Activated naive CD4-positive, alpha-beta T cell treated with anti-CD3 and anti-CD28 coated beads, Interleukin-2, amount 50 U/mL, for 24 hours (primary cell): ENCODE measurements at regions not wholly inside any gene's neighbourhood (a gene's known extent, or its start where the extent isn't known, plus 50 kb on each side); places are given as distances from the start of the nearest gene placed in this dataset.
A peak's percentile ranks its signal among the peaks of the same experiment; 100 is the strongest.

Experiments used
- H3K27ac Mint-ChIP-seq: one replicate; pipeline ENCODE4 v1.8.0; 2021; ENCODE audit warnings: mild to moderate bottlenecking, mixed read lengths
- H3K27me3 Mint-ChIP-seq: one replicate; pipeline ENCODE4 v1.8.0; 2021; ENCODE audit warnings: mixed read lengths
- H3K36me3 Mint-ChIP-seq: one replicate; pipeline ENCODE4 v1.8.0; 2021; ENCODE audit warnings: mixed read lengths
- H3K4me1 Mint-ChIP-seq: one replicate; pipeline ENCODE4 v1.8.0; 2021; ENCODE audit warnings: mixed read lengths
- H3K4me3 Mint-ChIP-seq: one replicate; pipeline ENCODE4 v1.8.0; 2021; ENCODE audit warnings: mild to moderate bottlenecking, mixed read lengths
- H3K9me3 Mint-ChIP-seq: one replicate; pipeline ENCODE4 v1.8.0; 2021; ENCODE audit warnings: mixed read lengths

DNA sequence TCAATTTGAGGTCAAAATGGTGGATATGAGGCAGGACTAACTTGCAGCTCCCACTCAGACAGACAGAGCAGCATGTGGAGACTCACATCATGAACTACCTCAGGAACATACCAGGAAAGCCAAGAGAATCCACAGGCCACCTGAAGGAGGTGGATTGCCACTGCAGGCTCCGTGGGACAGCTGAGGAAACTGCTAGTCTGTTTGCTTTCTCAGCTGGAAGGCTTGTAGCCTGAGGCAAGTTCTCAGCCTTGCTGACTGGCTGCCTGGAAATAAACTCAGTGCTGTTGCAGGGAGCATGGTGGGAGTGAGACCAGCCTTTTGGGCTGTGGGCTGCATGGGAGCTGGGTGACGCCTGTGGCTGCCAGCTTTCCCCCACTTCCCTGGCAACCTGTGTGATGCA lies 202.9 kb downstream of the ZNF248 start:
- Mint-ChIP-seq H3K9me3 (peaks cover 26% of the 10 kb centered on the region), H3K36me3 (no peaks in the 10 kb centered on the region), H3K27ac (no peak overlapping the region), H3K27me3 (peaks cover 1% of the 10 kb centered on the region), H3K4me1 (no peaks in the 10 kb centered on the region), H3K4me3 (no peak overlapping the region)

DNA sequence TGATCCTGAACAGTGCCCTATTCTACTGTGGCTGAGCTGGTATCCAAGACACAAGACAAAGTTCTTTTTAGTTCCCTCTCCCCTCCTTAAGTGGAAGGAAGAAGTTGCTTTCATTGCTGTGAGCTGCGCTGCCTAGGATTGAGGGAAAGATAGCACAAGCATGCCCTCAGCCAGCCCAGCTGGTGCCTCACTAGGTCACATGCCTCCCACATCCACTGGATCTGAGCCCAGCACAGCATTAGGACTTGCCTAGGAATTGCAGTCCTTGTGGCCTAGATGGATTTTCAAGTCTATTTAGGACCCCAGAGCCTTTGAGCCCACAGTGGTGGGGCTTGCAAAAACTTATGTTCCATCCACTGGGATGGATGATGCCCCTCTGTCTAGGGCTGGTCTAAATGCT lies 214.2 kb downstream of the ZNF248 start:
- Mint-ChIP-seq H3K27ac (no peak overlapping the region), H3K27me3 (no peaks in the 10 kb centered on the region), H3K36me3 (no peaks in the 10 kb centered on the region), H3K4me1 (no peaks in the 10 kb centered on the region), H3K9me3 (peaks cover 16% of the 10 kb centered on the region), H3K4me3 (no peak overlapping the region)

DNA sequence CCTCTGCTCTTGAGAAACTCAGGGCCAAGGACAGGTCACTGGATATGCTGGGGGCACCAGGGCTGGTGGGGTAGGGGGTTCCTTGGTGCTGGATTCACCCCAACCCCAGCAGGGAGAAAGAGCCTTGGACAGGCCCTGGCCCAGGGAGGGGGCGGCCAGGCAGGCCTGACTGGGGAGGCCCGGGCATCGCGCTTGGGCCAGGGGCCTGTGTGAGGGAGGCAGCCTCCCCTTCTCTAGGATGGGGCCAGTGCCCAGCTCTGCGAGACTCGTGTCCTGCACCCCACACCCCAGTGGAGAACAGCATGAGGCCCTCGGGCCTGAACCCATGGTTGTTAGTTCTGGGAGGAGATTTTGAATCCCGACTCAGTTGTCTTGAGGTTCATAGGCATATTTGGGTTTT lies 217.1 kb downstream of the ZNF248 start:
- H3K27me3 Mint-ChIP-seq: no peaks in the 10 kb centered on the region
- no peak overlapping the region for H3K4me3 Mint-ChIP-seq
- H3K36me3 Mint-ChIP-seq: no peaks in the 10 kb centered on the region
- H3K27ac Mint-ChIP-seq: no peak overlapping the region
- peaks cover 20% of the 10 kb centered on the region for H3K9me3 Mint-ChIP-seq
- no peaks in the 10 kb centered on the region for H3K4me1 Mint-ChIP-seq

DNA sequence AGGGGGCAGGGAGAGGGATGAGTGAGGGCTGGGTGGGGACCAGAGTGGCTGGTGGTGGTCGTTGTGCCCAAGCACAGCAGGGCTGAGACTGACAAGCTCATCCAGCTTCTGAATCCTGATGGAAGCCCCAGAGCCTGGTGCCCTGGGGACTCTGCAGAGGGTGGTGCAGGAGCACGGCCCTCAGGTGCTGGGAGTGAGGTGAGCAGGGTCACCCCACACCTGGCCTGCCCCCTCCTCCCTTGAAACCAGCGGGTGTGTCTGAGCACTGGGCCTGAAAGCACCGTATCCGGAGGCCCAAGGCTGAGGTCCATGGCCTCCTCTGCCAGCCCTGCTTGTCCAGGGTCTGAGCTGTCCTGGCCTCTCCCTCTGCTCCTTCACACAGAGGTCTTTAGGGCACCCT lies 218.2 kb downstream of the ZNF248 start:
- Mint-ChIP-seq H3K27ac (no peak overlapping the region), H3K4me3 (no peak overlapping the region), H3K36me3 (no peaks in the 10 kb centered on the region), H3K4me1 (no peaks in the 10 kb centered on the region), H3K27me3 (no peaks in the 10 kb centered on the region), H3K9me3 (peaks cover 20% of the 10 kb centered on the region)

DNA sequence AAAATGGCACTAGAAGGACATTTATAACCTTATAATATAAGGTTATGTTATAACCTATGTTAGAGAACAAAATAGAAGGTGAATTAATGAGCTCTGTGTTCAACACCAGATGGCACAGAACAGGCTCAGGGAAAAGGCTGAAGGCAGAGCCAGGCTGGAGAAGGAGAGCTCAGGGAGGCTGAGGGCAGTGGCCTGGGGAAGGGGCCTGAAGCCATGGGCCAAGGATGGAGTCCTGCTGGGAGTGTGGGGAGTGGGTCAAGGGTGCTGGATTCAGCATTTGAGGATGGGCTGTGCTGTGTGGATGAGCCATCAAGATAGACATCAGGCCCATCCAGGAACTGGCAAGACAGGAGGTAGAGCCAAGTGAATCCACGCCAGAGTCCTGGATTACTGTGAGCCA lies 218.8 kb downstream of the ZNF248 start:
- no peaks in the 10 kb centered on the region for H3K36me3 Mint-ChIP-seq
- no peak overlapping the region for H3K4me3 Mint-ChIP-seq
- H3K27me3 Mint-ChIP-seq: no peaks in the 10 kb centered on the region
- H3K9me3 Mint-ChIP-seq: peaks cover 15% of the 10 kb centered on the region
- H3K4me1 Mint-ChIP-seq: no peaks in the 10 kb centered on the region
- peak overlapping the region; percentile 26 for H3K27ac Mint-ChIP-seq

DNA sequence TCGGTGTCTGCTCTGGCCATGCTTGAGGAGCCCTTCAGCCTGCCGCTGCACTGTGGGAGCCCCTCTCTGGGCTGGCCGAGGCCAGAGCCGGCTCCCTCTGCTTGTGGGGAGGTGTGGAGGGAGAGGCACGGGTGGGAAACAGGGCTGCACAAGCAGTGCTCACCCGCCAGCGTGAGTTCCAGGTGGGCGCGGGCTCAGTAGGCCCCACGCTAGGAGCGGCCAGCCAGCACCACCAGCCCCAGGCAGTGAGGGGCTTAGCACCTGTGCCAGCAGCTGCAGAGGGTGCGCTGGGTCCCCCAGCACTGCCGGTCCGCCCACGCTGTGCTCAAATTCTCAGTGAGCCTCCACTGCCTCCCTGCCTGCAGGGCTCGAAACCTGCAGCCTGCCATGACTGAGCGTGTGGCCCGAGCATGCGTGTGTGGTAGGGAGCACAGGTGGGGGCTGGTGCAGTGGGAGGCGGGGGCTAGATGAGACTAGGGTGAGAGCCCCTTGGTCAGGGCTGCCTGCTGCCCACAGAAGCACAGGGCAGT lies 223.0 kb downstream of the ZNF248 start:
- Mint-ChIP-seq H3K4me1 (no peaks in the 10 kb centered on the region), H3K9me3 (peaks cover 8% of the 10 kb centered on the region), H3K27ac (no peak overlapping the region), H3K4me3 (no peak overlapping the region), H3K27me3 (no peaks in the 10 kb centered on the region), H3K36me3 (no peaks in the 10 kb centered on the region)

DNA sequence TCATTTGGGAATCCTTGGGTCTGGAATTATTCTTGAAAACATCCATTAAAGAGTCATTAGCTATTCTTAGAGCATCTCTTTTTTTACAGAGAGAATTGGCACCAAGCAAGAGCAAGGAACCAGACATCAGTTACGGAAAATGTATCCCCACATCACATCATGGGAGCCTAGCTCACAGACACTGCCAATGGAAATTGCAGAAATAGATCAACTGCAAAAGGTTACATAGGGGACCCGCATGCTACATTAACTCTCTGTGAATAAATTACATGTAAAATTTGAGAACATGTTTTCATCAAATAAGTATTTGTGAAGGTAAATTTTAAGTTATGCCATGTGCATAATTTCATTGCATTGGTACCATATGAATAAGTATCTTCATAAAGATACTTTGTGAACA lies 224.8 kb downstream of the ZNF248 start:
- Mint-ChIP-seq H3K27me3 (no peaks in the 10 kb centered on the region), H3K27ac (no peak overlapping the region), H3K4me1 (no peaks in the 10 kb centered on the region), H3K4me3 (no peak overlapping the region), H3K9me3 (peaks cover 4% of the 10 kb centered on the region), H3K36me3 (no peaks in the 10 kb centered on the region)

DNA sequence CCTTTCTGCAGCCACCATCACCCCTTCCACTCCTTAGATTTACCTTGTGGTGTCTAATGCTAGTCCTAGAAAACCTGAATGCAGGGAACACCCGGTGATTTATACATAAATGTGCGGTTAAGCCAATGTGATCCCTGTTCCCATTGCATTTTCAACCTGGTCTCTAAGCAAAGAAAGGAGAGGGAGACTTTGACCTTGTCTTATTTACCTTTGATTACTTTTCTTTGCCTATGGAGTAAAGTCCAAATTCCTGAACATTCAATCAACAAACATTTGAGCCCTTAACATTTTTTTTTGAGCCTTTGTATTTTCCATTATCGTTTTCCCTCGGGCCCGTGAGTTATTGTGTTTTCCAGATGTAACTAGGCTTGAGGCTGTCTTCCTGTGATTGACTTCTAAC lies 233.9 kb downstream of the ZNF248 start:
- Mint-ChIP-seq H3K4me3 (no peak overlapping the region), H3K9me3 (peaks cover 26% of the 10 kb centered on the region), H3K27me3 (no peaks in the 10 kb centered on the region), H3K4me1 (no peaks in the 10 kb centered on the region), H3K27ac (no peak overlapping the region), H3K36me3 (peaks cover 2% of the 10 kb centered on the region)

DNA sequence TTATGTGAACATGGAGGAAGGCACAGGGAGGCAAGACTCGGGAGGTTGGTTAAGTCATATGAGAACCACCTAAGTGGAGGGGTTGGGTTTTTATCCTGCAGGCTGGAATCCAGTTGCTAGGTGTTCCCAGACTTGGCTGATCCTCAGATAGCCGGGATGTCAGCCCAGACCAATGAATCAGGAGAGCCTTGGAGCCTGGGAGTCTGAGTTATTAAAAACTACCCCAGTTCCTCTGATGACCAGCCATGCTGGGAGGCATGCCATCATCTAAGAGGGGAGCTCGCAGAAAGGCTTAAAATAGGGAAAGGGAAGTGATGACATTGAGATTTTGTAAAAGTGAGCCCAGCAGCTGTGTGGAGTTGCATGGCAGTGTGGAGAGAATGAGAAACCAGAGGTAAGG lies 238.1 kb downstream of the ZNF248 start:
- Mint-ChIP-seq H3K27me3 (peaks cover 3% of the 10 kb centered on the region), H3K4me1 (no peaks in the 10 kb centered on the region), H3K36me3 (peaks cover 2% of the 10 kb centered on the region), H3K9me3 (peaks cover 26% of the 10 kb centered on the region), H3K4me3 (no peak overlapping the region), H3K27ac (no peak overlapping the region)

DNA sequence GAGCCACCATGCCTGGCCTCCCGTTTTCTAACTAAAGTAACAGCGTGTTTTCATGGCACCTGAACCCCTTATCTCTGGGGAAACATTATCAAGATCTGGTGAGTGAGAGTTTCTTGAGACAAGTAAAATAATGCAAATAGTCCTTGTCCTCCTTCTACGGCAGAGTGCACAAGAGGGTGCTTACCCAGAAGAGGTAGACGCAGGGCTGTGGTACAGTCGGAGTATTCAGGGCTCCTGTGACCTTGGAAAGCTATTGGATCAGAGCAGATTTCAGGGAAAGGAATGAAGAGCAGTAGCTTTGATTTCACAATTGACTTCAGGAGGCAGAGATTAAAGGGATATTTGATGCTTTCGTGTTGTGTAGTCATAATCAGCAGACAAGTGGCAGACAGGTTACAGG lies 269.1 kb downstream of the ZNF248 start:
- no peak overlapping the region for H3K4me3 Mint-ChIP-seq
- H3K36me3 Mint-ChIP-seq: no peaks in the 10 kb centered on the region
- no peaks in the 10 kb centered on the region for H3K4me1 Mint-ChIP-seq
- peaks cover 14% of the 10 kb centered on the region for H3K9me3 Mint-ChIP-seq
- no peaks in the 10 kb centered on the region for H3K27me3 Mint-ChIP-seq
- no peak overlapping the region for H3K27ac Mint-ChIP-seq

DNA sequence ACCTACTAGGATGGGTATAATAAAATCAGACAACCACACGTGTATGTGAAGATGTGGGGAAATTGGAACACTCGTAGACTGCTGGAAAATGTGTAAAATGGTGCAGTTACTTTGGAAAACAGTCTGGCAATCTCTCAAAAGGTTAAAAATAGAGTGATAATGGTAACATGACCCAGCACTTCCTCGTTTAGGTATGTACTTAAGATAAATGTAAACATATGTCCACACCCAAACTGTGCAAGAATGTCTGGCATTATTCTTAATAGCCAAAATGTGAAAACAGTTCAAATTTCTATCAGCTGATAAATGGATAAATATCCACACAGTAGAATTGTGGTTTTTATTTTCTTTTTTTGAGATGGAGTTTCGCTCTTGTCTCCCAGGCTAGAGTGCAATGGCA lies 272.8 kb downstream of the ZNF248 start:
- H3K36me3 Mint-ChIP-seq: peaks cover 2% of the 10 kb centered on the region
- H3K27ac Mint-ChIP-seq: no peak overlapping the region
- H3K9me3 Mint-ChIP-seq: peaks cover 19% of the 10 kb centered on the region
- no peaks in the 10 kb centered on the region for H3K4me1 Mint-ChIP-seq
- H3K4me3 Mint-ChIP-seq: no peak overlapping the region
- no peaks in the 10 kb centered on the region for H3K27me3 Mint-ChIP-seq

DNA sequence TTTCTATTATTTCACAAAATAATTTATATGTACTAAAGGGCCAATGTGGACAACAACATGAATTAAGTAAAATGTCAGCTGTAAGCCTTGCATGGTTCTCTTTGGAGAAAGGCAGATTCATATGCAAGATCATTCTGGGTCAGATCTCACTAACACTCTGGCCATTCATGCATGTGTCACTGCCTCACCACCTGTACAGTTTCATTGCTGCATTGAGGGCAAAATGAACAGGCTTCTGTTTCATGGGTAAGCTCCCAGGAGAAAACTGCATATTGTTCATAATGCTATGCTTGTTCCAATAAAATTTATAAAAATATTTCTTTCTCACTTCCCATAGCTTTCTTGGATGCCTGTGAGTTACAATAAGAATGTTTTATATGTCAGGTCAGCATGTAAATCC lies 275.2 kb downstream of the ZNF248 start:
- H3K9me3 Mint-ChIP-seq: peaks cover 11% of the 10 kb centered on the region

DNA sequence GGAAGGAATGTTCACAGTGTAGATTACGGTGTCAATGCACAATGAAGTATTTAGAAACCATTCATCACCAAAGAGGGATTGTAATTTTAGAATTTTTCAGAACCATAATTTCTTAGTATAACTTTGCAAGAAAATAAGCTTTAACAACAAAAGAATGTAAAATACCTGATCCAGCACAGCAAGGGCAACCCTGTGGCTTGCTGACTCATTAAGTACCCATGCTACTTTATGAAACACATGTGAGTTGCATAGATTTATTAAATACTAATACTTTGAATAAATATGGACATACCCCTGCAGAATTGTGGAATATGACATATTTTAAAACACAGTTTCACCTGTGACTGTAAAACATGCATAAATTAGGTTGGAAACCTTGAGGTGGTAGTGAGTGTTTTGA lies 281.3 kb downstream of the ZNF248 start:
- Mint-ChIP-seq H3K27me3 (peaks cover 3% of the 10 kb centered on the region), H3K36me3 (peaks cover 2% of the 10 kb centered on the region), H3K27ac (no peak overlapping the region), H3K4me3 (no peak overlapping the region), H3K9me3 (peaks cover 21% of the 10 kb centered on the region), H3K4me1 (no peaks in the 10 kb centered on the region)

More for the DNA sequence above, 275.2 kb downstream of the ZNF248 start:
- Mint-ChIP-seq H3K4me1 (no peaks in the 10 kb centered on the region), H3K36me3 (peaks cover 2% of the 10 kb centered on the region), H3K27ac (no peak overlapping the region), H3K4me3 (no peak overlapping the region), H3K27me3 (no peaks in the 10 kb centered on the region)

DNA sequence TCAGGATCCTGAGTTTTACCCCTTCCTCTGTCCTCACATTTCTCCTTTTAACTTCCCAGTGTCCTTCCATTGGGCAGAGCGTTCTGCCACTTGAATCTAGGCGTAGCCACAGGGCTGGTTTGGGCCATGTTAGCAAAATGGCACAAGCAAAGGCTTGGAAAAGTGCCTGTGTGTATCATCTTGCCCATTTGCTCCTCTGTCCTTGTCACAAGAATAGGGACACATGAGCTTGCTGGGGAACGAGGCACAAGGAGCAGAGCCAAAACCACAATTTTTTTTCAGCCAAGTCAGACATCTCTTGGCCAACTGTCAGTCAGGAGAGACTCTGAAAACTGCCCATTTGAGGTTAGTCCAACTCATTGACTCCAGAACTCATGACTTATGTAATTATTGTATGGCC lies 285.2 kb downstream of the ZNF248 start:
- Mint-ChIP-seq H3K4me3 (no peak overlapping the region), H3K36me3 (no peaks in the 10 kb centered on the region), H3K9me3 (peaks cover 22% of the 10 kb centered on the region), H3K27me3 (peaks cover 3% of the 10 kb centered on the region), H3K27ac (no peak overlapping the region), H3K4me1 (no peaks in the 10 kb centered on the region)

DNA sequence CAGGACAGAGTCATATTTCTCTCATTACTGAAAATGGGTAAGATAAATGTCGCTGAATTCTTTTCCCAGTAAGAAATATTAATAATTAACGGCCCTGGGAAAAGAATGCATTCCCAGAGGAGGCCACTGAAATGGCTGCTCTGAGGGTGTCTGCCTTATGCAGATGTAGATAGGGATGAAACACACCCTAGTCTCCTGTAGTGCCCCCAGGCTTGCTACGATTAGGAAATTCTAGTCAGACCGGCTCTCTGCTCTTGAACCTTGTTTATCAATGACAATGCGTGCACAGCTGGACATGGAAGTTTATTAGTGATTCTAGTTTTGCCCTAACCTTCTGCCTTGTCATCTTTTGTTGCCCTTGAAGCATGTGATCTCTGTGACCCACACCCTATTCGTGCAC lies 291.1 kb downstream of the ZNF248 start:
- H3K27me3 Mint-ChIP-seq: no peaks in the 10 kb centered on the region
- no peak overlapping the region for H3K4me3 Mint-ChIP-seq
- H3K4me1 Mint-ChIP-seq: no peaks in the 10 kb centered on the region
- H3K27ac Mint-ChIP-seq: no peak overlapping the region
- no peaks in the 10 kb centered on the region for H3K36me3 Mint-ChIP-seq
- H3K9me3 Mint-ChIP-seq: peaks cover 6% of the 10 kb centered on the region

DNA sequence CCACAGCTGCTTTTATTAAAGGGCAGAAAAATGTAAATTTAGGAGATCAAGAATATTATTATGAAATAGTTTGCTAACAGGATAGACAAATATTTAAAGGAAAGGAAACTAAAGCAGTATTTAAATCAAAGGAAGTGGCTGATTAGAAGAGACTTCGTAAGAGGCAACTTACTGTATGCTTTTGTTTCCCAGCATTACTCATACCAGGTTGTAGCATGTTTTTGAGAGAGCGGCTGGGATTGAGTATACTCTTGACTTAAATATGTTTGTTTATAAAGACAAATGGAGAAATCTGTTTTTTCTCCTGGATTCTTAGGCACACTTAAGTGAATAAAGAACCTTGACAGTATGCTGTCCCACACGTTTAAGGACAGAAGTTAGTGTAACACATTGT lies 293.7 kb downstream of the ZNF248 start:
- Mint-ChIP-seq H3K36me3 (no peaks in the 10 kb centered on the region), H3K4me1 (no peaks in the 10 kb centered on the region), H3K4me3 (no peak overlapping the region), H3K9me3 (peaks cover 10% of the 10 kb centered on the region), H3K27ac (no peak overlapping the region), H3K27me3 (no peaks in the 10 kb centered on the region)

DNA sequence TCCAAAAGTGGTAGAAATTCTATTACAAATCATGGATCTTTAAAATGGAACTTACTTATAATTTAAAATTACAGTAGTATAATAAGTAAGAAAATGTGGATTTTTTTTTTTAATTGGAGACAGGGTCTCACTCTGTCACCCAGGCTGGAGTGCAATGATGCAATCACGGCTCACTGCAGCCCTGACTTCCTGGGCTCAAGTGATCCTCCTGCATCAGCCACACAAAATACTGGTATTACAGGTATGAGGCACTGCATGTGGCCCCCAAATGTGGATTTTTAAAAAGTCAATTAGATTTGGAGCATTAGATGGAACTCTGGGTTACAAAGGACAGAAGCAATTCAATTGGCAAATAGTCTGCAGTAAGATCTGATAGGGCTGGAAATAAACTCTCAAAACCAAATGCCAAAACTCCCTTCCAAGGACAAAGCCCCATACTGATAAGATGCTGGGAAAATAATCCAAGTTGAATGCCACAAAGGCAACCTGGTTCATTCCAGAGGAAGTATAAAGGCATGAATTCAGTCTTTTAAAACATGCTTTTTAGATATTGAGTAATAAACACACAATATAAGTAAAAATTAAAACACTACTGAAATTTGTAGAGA lies 294.2 kb downstream of the ZNF248 start:
- Mint-ChIP-seq H3K4me3 (no peak overlapping the region), H3K27ac (no peak overlapping the region), H3K9me3 (peaks cover 5% of the 10 kb centered on the region), H3K36me3 (no peaks in the 10 kb centered on the region), H3K4me1 (no peaks in the 10 kb centered on the region), H3K27me3 (no peaks in the 10 kb centered on the region)
